Smooth muscle cell (in vitro differentiated cells): ENCODE measurements at regions not wholly inside any gene's neighbourhood (a gene's known extent, or its start where the extent isn't known, plus 50 kb on each side); places are given as distances from the start of the nearest gene placed in this dataset.

Experiments
- DNase-seq: peaks from one replicate; lab custom pipeline; 2025; ENCODE audit not compliant: unreplicated experiment; lab: John Stamatoyannopoulos, UW
- H2AFZ ChIP-seq: fragments of 200-600 bp; sonication (generic); 2 replicates; pipeline ENCODE4 v1.6.0; 2016; ENCODE audit warnings: antibody characterized with exemption, low read depth, mild to moderate bottlenecking
- H3F3A ChIP-seq: fragments of 200-600 bp; sonication (generic); 2 replicates; pipeline ENCODE4 v1.6.0; 2017; ENCODE audit warnings: antibody characterized with exemption, low read depth
- H3K27ac ChIP-seq: fragments of 200-600 bp; sonication (generic); 2 replicates; pipeline ENCODE4 v1.5.1; 2016; ENCODE audit warnings: low read depth, mild to moderate bottlenecking
- H3K27me3 ChIP-seq: fragments of 200-600 bp; sonication (generic); 2 replicates; pipeline ENCODE4 v1.6.1; 2016; ENCODE audit warnings: low read depth, mild to moderate bottlenecking
- H3K36me3 ChIP-seq: fragments of 200-600 bp; sonication (generic); 2 replicates; pipeline ENCODE4 v1.5.1; 2016; ENCODE audit warnings: low read depth
- H3K4me1 ChIP-seq: fragments of 200-600 bp; sonication (generic); 2 replicates; pipeline ENCODE4 v1.5.1; 2016; ENCODE audit warnings: low read depth
- H3K4me2 ChIP-seq: fragments of 200-600 bp; sonication (generic); 2 replicates; pipeline ENCODE4 v1.6.0; 2016; ENCODE audit warnings: mild to moderate bottlenecking
- H3K4me3 ChIP-seq: fragments of 200-600 bp; sonication (generic); 2 replicates; pipeline ENCODE4 v1.5.1; 2016; ENCODE audit warnings: mild to moderate bottlenecking
- H3K79me2 ChIP-seq: fragments of 200-600 bp; sonication (generic); 2 replicates; pipeline ENCODE4 v1.6.0; 2016; ENCODE audit warnings: low read depth, mild to moderate bottlenecking
- H3K9ac ChIP-seq: fragments of 200-600 bp; sonication (generic); 2 replicates; pipeline ENCODE4 v1.6.0; 2016; ENCODE audit warnings: low read depth
- H3K9me3 ChIP-seq: fragments of 200-600 bp; sonication (generic); replicated peaks from 2 replicates; pipeline ENCODE4 v1.5.1; 2016; ENCODE audit warnings: low read depth
- H4K20me1 ChIP-seq: fragments of 200-600 bp; sonication (generic); 2 replicates; pipeline ENCODE4 v1.6.0; 2016; ENCODE audit warnings: low read depth
- WGBS: methylation state at CpG from one replicate; pipeline ENCODE4 v1.1.7; 2016; ENCODE audit warnings: low lambda C conversion rate; 5-methylcytosine and 5-hydroxymethylcytosine counted together
- TF ChIP-seq, protein P1 (sequence below): fragments of 200-600 bp; sonication (generic); IDR thresholded peaks from 2 replicates; pipeline ENCODE4 v1.5.1; 2017; ENCODE audit warnings: borderline replicate concordance, mild to moderate bottlenecking, antibody characterized with exemption; ENCODE audit not compliant: insufficient read depth, poor library complexity, severe bottlenecking

DNA sequence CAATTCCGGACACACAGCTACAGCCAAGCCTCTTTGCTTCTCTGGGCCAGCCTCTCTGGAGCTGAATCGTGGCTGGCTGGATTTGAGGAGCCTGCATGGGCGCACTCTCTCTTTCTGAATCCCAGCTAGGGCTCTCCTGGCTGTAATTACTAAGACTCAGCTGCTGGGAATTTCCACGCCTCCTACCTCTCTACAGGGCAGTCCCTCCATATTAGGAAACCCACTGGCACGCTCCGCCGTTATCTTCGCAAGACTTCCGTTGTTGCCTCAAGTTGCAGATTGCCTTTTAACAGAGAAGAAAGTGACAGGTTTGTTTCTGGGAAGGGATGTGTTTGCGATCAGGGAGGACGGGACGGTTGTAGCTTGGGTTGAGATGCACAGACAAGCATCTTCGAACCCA is 188.4 kb upstream of the NLRP1 start:
- no peaks in the 10 kb centered on the region for H3K36me3 ChIP-seq
- H3K27me3 ChIP-seq: peaks cover 32% of the 10 kb centered on the region
- WGBS: 73% methylated on average over 13 of the region's 13 CpGs
- TF ChIP-seq, protein P1, sequence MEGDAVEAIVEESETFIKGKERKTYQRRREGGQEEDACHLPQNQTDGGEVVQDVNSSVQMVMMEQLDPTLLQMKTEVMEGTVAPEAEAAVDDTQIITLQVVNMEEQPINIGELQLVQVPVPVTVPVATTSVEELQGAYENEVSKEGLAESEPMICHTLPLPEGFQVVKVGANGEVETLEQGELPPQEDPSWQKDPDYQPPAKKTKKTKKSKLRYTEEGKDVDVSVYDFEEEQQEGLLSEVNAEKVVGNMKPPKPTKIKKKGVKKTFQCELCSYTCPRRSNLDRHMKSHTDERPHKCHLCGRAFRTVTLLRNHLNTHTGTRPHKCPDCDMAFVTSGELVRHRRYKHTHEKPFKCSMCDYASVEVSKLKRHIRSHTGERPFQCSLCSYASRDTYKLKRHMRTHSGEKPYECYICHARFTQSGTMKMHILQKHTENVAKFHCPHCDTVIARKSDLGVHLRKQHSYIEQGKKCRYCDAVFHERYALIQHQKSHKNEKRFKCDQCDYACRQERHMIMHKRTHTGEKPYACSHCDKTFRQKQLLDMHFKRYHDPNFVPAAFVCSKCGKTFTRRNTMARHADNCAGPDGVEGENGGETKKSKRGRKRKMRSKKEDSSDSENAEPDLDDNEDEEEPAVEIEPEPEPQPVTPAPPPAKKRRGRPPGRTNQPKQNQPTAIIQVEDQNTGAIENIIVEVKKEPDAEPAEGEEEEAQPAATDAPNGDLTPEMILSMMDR: no peak
- no peak overlapping the region for H2AFZ ChIP-seq
- H3K4me1 ChIP-seq: peaks cover 6% of the 10 kb centered on the region
- no peaks in the 10 kb centered on the region for H3K79me2 ChIP-seq
- H3K27ac ChIP-seq: no peak overlapping the region
- no peak overlapping the region for H3K9ac ChIP-seq
- H4K20me1 ChIP-seq: no peaks in the 10 kb centered on the region
- no peak overlapping the region for H3K4me3 ChIP-seq
- DNase-seq: no peak
- no peaks in the 10 kb centered on the region for H3F3A ChIP-seq
- H3K9me3 ChIP-seq: no peaks in the 10 kb centered on the region
- no peak overlapping the region for H3K4me2 ChIP-seq

DNA sequence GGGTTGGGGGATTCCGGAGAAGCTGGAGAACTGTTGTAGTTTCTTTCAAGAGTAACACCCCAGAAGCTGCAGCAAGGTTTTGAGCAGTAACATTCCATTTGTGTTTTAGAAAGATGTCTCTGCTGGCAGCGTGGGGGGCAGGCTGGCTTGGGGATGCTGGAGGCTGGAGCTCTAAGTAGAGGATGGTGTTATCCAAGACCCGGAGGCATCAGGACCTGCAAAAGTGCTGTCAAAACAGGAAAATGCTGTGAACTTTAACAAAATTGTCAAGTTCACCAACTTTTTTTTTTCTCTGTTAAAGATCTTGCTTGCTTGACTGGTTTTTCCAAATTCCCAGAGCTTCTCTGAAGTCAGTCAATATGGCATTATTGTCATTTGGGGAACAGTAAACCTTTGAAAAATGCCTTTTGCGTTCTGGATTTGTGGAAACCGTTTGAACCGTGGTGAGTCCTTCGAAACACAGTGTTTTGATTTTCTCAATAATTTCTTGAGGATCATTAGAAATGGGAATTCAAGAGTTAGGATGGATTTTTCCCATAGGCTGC is 189.6 kb upstream of the NLRP1 start:
- Histone ChIP-seq H3K4me1 (peaks cover 6% of the 10 kb centered on the region), H3K4me2 (no peak overlapping the region), H3K9ac (no peak overlapping the region), H3K36me3 (no peaks in the 10 kb centered on the region), H3K79me2 (no peaks in the 10 kb centered on the region), H3K27me3 (peaks cover 28% of the 10 kb centered on the region), H4K20me1 (no peaks in the 10 kb centered on the region), H3F3A (no peaks in the 10 kb centered on the region), H2AFZ (no peak overlapping the region), H3K9me3 (no peaks in the 10 kb centered on the region), H3K27ac (no peak overlapping the region), H3K4me3 (no peak overlapping the region)
- WGBS: 82% methylated on average over 7 of the region's 7 CpGs
- TF ChIP-seq, protein P1: no peak
- DNase-seq: no peak

DNA sequence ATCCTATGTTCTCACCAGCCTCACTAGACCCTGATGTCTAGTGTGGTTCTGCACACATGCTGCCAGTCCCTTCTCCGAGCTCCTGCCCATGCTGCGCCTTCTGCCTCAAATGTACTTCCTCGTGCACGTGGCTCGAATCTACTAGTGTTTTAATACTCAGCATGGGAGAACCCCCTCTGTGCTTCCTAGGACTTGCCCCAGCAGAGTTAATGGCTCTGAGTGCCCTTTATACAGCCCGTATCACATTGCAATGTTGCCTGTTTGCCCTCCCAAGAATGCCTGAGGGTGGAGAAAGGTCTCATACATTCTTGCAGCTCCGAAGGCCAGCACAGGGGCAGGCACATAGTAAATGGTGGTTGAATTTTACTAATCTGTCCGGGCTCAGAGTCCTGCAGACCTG is 190.8 kb upstream of the NLRP1 start:
- Histone ChIP-seq H3K4me2 (no peak overlapping the region), H3K4me1 (peaks cover 4% of the 10 kb centered on the region), H3K27ac (no peak overlapping the region), H2AFZ (no peak overlapping the region), H3K27me3 (peaks cover 17% of the 10 kb centered on the region), H3K79me2 (no peaks in the 10 kb centered on the region), H4K20me1 (no peaks in the 10 kb centered on the region), H3K36me3 (no peaks in the 10 kb centered on the region), H3K4me3 (no peak overlapping the region), H3K9me3 (no peaks in the 10 kb centered on the region), H3K9ac (no peak overlapping the region), H3F3A (no peaks in the 10 kb centered on the region)
- no peak for DNase-seq
- WGBS: 80% methylated on average over 8 of the region's 8 CpGs
- TF ChIP-seq, protein P1: no peak

DNA sequence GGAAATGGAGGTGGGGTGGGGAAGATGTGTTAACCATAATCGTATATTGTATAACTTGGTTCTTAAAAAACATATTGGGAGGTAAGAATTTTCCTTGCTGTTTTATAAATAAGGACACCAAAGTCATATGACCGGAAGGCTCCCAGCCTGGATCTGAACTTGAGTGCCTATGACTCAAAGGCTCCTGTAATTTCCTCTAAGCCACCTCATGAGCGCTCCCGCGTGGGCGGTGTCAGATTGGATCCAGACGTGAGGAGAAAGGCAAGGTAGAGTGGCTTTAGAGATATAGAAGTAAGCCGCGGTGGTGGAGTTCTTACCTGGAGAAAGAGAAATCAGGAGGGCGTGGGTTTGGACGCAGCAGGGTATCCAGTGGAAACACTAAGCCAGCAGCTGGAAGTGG is 196.2 kb upstream of the NLRP1 start:
- H3K4me2 ChIP-seq: peak overlapping the region; percentile 26
- H2AFZ ChIP-seq: no peak overlapping the region
- no peaks in the 10 kb centered on the region for H3K4me1 ChIP-seq
- H3K9ac ChIP-seq: no peak overlapping the region
- H3K36me3 ChIP-seq: no peaks in the 10 kb centered on the region
- DNase-seq: no peak
- TF ChIP-seq, protein P1: no peak
- H4K20me1 ChIP-seq: no peaks in the 10 kb centered on the region
- H3F3A ChIP-seq: no peaks in the 10 kb centered on the region
- H3K27me3 ChIP-seq: no peaks in the 10 kb centered on the region
- no peak overlapping the region for H3K27ac ChIP-seq
- WGBS: 57% methylated on average over 11 of the region's 11 CpGs
- no peaks in the 10 kb centered on the region for H3K79me2 ChIP-seq
- no peak overlapping the region for H3K4me3 ChIP-seq
- no peaks in the 10 kb centered on the region for H3K9me3 ChIP-seq
